ENCODE measurements at regions not wholly inside any gene's neighbourhood (a gene's known extent, or its start where the extent isn't known, plus 50 kb on each side); places are given as distances from the start of the nearest gene placed in this dataset.

DNA sequence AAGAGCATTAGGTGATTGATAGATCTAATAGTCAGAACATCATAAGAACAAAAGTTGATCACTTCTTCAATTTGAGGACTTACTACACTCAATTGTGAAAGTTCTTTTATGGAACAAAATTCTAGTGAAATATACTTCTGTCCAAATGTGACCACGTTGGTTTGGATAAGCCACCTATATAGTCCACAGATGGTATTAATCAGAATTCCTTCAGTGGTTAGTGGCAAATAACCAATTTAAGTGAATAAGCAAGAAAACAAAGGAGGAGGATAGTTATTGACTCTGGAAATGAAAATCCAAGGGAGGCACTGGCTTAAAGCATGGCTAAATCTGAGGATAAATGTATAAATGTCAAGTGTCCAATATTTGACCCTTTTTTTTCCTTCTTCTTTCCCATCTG lies 268.5 kb upstream of the MARCKS start:
- TF ChIP-seq, protein P1, sequence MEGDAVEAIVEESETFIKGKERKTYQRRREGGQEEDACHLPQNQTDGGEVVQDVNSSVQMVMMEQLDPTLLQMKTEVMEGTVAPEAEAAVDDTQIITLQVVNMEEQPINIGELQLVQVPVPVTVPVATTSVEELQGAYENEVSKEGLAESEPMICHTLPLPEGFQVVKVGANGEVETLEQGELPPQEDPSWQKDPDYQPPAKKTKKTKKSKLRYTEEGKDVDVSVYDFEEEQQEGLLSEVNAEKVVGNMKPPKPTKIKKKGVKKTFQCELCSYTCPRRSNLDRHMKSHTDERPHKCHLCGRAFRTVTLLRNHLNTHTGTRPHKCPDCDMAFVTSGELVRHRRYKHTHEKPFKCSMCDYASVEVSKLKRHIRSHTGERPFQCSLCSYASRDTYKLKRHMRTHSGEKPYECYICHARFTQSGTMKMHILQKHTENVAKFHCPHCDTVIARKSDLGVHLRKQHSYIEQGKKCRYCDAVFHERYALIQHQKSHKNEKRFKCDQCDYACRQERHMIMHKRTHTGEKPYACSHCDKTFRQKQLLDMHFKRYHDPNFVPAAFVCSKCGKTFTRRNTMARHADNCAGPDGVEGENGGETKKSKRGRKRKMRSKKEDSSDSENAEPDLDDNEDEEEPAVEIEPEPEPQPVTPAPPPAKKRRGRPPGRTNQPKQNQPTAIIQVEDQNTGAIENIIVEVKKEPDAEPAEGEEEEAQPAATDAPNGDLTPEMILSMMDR (IDR thresholded peaks at IDR 0.05), result no peak
- TF ChIP-seq POLR2A (IDR thresholded peaks at IDR 0.05), result no peak
- 46 to 57% methylated on average over 1 of the region's 1 CpG for WGBS, 2 donors
- Histone ChIP-seq H3K27ac (no peak overlapping the region), H3K36me3 (no peaks in the 10 kb centered on the region), H3K4me3 (no peak overlapping the region), H3K9me3 (no peaks in the 10 kb centered on the region), H3K27me3 (no peaks in the 10 kb centered on the region), H3K4me1 (peaks cover 0 to 18% (median 4%) of the 10 kb centered on the region in 3 donors)
- no peak for DNase-seq
- intact Hi-C loops (cut with DNase I), result no loop called here

DNA sequence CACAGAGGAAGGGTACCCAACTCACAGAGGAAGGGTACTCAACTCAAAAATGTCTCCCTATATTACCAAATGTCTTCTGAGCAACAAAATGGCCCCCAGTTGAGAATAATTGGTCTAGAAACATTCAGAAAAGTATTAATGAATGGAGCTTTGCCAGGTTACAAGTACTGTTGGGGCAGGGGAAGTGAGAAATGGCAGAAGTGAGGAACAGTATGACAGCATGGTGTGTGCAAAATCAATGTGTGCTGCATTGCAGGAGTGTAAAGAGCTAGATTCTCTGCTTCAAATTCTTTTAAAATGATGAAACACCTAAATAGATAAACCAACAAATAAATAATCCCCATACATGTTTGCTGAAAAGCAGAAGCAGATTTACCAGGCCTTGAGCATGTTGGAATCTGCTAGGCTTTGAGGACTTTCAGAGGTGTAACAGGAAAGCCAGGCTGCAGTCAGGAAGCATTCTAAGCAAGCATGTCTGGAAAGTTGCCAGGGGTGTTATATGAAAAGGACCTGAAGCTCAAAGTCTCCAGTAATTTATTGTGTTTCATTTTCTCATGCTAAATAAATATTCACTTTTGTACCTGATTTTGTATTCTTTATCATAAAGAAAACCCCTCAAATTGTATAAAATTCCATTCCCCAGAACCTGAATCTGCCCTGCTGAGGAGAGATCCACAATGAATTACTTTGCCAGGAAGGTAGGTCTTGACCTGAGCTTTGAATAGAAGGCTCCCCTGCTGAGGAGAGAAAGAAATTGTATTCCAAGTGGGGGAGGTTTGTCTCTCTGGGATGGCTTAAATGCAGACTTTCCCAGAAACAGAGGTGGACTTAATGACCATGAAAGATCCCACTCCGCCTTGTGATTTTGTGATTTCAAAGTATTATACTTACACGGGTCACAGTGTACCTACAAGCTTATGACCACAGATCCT lies 265.0 kb upstream of the MARCKS start:
- Histone ChIP-seq H3K4me3 (no peak overlapping the region), H3K9me3 (no peaks in the 10 kb centered on the region), H3K27ac (peak overlapping the region in 1 of 4 donors; percentile 22), H3K27me3 (no peaks in the 10 kb centered on the region), H3K4me1 (peaks cover 0 to 35% (median 4%) of the 10 kb centered on the region in 3 donors), H3K36me3 (no peaks in the 10 kb centered on the region)
- 74 to 78% methylated on average over 2 of the region's 2 CpGs for WGBS, 2 donors
- TF ChIP-seq, protein P1 (IDR thresholded peaks at IDR 0.05), result no peak
- DNase-seq, result no peak
- intact Hi-C loops (cut with DNase I), result no loop called here

DNA sequence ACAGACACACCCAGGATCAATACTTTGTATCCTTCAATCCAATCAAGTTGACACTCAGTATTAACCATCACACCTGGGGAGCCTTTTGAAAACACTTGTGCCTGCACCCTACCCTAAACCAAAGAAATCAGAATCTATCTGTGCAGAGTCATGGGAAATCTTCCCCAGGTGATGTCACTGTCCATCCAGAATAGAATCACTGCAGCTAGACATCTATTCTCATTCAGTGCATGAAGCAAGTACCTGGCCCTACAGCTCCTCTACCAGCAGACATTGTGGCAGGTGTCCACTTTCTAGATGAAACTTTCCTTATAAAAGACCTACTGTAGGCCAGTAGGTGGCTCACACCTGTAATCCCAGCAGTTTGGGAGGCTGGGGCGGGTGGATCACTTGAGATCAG lies 262.4 kb upstream of the MARCKS start:
- Histone ChIP-seq H3K36me3 (no peaks in the 10 kb centered on the region), H3K27ac (no peak overlapping the region), H3K9me3 (no peaks in the 10 kb centered on the region), H3K4me1 (peaks cover 0 to 37% (median 4%) of the 10 kb centered on the region in 3 donors), H3K27me3 (no peaks in the 10 kb centered on the region), H3K4me3 (no peak overlapping the region)
- WGBS, 2 donors, result no CpG with 5 or more reads among the region's 1 CpG
- TF ChIP-seq, protein P1 (IDR thresholded peaks at IDR 0.05), result no peak
- TF ChIP-seq POLR2A (IDR thresholded peaks at IDR 0.05), result no peak
- no peak for DNase-seq
- intact Hi-C loops (cut with DNase I), result no loop called here

DNA sequence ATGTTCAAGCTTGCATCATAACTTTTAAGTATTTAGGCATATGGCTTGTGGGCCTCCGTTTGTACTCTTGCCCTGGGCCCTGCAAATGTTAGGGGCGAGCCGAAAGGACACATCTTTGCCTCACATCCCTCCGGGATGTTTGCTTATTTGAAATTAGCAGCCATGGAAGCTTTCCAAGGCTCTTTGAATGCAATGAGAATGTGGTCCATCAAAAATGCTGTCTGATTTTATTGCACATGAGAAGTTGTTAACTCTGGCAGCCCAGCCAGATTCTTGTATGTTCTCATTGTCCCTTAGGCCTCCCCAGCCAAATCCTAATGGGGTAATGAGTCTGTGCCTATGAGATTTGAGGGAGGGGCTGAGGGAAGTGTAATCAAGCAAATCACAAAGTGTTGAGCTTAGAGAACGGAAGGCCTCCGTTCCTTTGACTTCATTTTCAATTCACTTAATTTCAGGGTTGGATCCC lies 261.2 kb upstream of the MARCKS start:
- H3K4me1 ChIP-seq, result peaks cover 0 to 37% (median 4%) of the 10 kb centered on the region in 3 donors
- no peak overlapping the region for H3K4me3 ChIP-seq
- WGBS, 2 donors, result 52 to 57% methylated on average over 6 of the region's 6 CpGs
- no peaks in the 10 kb centered on the region for H3K9me3 ChIP-seq
- H3K27ac ChIP-seq, result peak overlapping the region; percentile 4 to 53 (median 37)
- DNase-seq, result no peak
- H3K36me3 ChIP-seq, result no peaks in the 10 kb centered on the region
- intact Hi-C loops (cut with DNase I), result no loop called here
- H3K27me3 ChIP-seq, result no peaks in the 10 kb centered on the region
- TF ChIP-seq, protein P1 (IDR thresholded peaks at IDR 0.05), result no peak

DNA sequence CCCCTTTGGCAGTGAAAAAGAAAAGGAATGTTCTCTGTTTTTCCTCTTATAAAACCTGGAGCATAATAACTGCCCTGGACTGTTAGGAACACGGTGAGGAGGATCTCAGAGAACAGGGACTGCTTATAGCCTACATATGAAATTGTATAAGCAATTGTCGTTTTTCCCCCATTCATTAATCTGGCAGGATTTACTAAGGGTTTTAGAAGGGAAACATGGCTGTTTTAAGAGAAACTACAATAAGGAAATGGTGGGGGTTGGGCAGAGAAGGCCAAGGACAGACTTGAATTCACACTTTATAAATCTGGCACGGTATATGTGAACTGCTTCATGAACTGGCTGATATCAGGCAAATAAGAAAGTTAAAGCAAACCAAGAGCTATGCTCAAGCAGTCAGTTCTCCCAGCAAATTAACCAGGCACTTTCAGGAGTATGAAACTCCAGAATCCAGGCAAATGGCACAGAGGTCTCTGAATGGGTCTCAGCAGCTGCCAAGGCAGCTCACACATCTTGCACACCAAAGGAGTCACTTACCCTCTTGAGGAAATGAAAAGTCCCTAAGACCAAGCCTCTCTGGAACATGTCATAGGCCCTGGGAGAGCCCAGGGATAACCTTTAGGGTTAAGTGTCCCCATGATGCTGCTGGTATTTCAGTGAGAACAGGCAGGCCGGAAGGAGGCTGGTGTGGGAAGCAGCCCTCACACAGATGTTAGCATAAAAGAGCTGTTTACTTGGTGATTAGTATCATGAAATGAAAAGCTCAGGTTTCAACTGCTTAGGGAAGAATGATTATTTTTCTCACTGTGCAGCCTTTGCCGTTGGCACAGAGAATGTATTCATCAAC lies 260.5 kb upstream of the MARCKS start:
- no peak for DNase-seq
- intact Hi-C loops (cut with DNase I), result no loop called here
- peak overlapping the region; percentile 4 to 53 (median 37) for H3K27ac ChIP-seq
- no peaks in the 10 kb centered on the region for H3K27me3 ChIP-seq
- peaks cover 0 to 32% (median 4%) of the 10 kb centered on the region in 3 donors for H3K4me1 ChIP-seq
- no peaks in the 10 kb centered on the region for H3K36me3 ChIP-seq
- H3K4me3 ChIP-seq, result no peak overlapping the region
- TF ChIP-seq, protein P1 (IDR thresholded peaks at IDR 0.05), result no peak
- no peak for TF ChIP-seq POLR2A (IDR thresholded peaks at IDR 0.05)
- WGBS, 2 donors, result 39 to 54% methylated on average over 5 of the region's 5 CpGs
- no peaks in the 10 kb centered on the region for H3K9me3 ChIP-seq

All from esophagus squamous epithelium (tissue), 5 donors.